ENCODE measurements at regions not wholly inside any gene's neighbourhood (a gene's known extent, or its start where the extent isn't known, plus 50 kb on each side); places are given as distances from the start of the nearest gene placed in this dataset.

DNA sequence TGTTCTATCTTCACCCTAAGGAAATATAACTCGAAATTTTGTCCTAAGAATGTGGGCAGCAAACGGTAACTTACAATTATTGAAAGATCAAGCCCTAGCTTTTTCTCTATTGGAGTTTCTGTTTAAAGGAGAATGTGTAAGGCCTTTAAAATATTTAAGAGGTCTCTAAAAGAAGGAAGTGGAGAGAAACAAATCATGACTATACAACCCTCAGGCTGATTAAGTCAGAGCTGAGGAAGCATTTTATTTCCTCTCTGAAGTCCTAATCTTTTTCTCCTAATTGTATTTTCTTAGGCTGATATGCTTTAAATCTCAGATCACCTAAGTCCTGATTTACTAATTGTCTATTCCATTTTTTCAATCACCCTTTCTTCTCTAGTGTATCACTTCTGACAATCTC, 1708.8 kb upstream of the C9orf72 start:
- ATAC-seq (ENCODE audit: low read depth in 2 of 2) (no peak), DNase-seq (no peak)
- no peaks in the 10 kb centered on the region for H3K4me1 Mint-ChIP-seq
- peaks cover 0 to 3% (median 0%) of the 10 kb centered on the region in 7 donors for H3K9me3 Mint-ChIP-seq
- no peak overlapping the region for H3K27ac Mint-ChIP-seq
- H3K4me3 Mint-ChIP-seq, result no peak overlapping the region
- H3K36me3 Mint-ChIP-seq, result no peaks in the 10 kb centered on the region
- H3K27me3 Mint-ChIP-seq, result no peaks in the 10 kb centered on the region

DNA sequence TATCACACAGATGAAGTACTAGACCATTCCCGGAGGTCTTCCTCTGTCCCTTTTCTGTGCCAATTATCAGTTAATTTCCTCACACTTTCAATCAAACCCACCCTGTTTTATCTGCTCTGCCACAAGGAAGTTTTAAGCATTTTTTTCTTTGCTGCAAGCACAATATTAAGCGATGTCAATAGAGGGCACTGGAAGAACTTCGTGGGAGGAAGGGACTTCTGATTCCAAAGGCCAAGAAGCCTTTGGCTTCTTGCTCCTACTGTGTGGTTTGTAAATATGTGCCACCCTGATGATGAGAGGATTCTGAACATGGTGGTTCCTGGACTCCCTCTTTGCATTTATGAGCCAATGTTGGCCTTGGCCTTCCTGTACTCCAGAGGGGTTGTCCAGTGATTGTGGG, 1712.5 kb upstream of the C9orf72 start:
- no peak for ATAC-seq (ENCODE audit: low read depth in 2 of 2)
- Mint-ChIP-seq H3K4me1 (no peaks in the 10 kb centered on the region), H3K4me3 (no peak overlapping the region), H3K27me3 (no peaks in the 10 kb centered on the region), H3K36me3 (no peaks in the 10 kb centered on the region), H3K9me3 (peaks cover 0 to 4% (median 2%) of the 10 kb centered on the region in 7 donors), H3K27ac (no peak overlapping the region)
- DNase-seq, result no peak

DNA sequence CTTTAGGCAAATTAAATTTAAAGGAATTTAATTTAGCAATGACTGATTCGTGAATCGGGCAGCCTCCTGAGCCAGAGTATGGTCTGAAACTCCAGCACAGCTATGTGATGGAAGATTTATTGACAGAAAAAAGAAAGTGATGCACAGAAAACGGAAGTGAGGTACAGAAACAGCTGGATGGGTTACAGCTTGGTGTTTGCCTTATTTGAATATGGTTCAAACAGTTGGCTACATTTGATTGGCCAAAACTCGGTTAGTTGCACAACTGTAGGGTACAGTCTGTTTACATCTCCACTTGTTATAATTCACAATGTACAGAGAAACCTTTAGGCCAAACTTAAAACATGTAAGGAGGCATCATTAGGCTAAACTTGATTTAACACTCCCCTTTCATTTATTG, 1716.1 kb upstream of the C9orf72 start:
- ATAC-seq (ENCODE audit: low read depth in 2 of 2), result no peak
- Mint-ChIP-seq H3K36me3 (no peaks in the 10 kb centered on the region), H3K4me1 (no peaks in the 10 kb centered on the region)

DNA sequence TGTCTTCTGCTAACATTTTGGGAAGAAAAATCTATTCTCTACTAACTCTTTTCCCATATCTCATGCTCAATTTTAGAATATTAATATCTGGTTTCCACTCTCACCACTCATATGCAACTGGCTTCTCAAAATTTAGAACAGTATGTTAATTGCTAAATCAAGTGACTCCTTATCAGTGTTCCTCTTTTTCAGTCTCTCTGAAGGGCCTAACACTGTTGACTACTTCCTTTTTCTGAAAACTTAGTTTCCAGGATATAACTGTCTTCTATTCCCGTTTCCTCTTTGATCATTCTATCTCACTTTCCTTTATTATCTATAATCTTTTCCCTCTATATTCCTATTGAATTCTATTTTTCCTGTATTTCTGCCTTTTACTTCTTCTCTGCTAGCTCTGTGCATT, 1717.2 kb upstream of the C9orf72 start:
- no peak for ATAC-seq (ENCODE audit: low read depth in 2 of 2)
- H3K4me1 Mint-ChIP-seq, result no peaks in the 10 kb centered on the region
- peaks cover 0 to 20% (median 4%) of the 10 kb centered on the region in 7 donors for H3K9me3 Mint-ChIP-seq
- H3K4me3 Mint-ChIP-seq, result no peak overlapping the region
- H3K36me3 Mint-ChIP-seq, result no peaks in the 10 kb centered on the region
- no peak for DNase-seq
- H3K27ac Mint-ChIP-seq, result no peak overlapping the region
- no peaks in the 10 kb centered on the region for H3K27me3 Mint-ChIP-seq

More for the DNA sequence above, 1716.1 kb upstream of the C9orf72 start:
- no peaks in the 10 kb centered on the region for H3K27me3 Mint-ChIP-seq
- no peak overlapping the region for H3K27ac Mint-ChIP-seq
- no peak overlapping the region for H3K4me3 Mint-ChIP-seq
- peaks cover 0 to 14% (median 4%) of the 10 kb centered on the region in 7 donors for H3K9me3 Mint-ChIP-seq
- DNase-seq, result no peak

DNA sequence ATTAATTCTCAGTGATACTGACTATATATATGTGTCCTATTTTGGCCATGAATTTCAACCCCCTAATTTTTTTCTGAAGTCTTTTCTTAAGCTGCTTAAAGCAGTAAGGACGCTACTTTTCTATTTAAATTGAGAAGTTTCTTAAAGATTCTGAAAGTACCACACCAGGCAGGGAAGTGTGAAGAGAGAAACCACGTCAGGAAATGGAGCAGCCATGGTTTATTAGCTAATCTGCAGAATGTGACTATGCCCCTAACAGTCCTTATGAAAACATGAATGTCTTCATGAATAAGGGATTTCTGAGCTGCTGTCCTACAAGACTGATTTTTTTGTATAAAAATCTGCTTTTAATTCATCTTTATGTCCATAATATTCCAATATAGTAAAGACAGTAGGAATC, 1724.3 kb upstream of the C9orf72 start:
- Mint-ChIP-seq H3K27ac (no peak overlapping the region), H3K9me3 (peaks cover 3 to 33% (median 6%) of the 10 kb centered on the region in 7 donors), H3K4me3 (no peak overlapping the region), H3K36me3 (no peaks in the 10 kb centered on the region), H3K27me3 (no peaks in the 10 kb centered on the region), H3K4me1 (no peaks in the 10 kb centered on the region)
- ATAC-seq (ENCODE audit: low read depth in 2 of 2) (no peak), DNase-seq (no peak)

DNA sequence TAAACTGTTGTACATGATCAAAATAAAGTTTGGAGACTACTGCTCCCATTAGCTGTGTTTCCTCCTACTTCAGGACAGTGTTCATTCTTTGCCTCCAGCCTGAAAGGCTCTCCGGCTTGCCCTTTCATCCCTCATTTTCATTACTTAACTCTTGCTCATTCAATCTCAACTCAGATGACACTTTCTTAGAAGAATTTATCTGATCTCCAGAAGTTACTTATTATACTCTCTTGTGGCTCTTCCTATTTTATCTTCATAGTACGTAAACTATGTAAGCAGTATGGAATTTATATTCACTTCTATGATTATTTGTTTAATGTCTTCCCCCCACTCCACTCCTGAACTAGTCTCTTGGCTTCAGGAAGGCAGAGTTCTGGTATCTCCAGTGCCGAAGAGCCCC, 1737.9 kb upstream of the C9orf72 start:
- Mint-ChIP-seq H3K9me3 (peaks cover 0 to 5% (median 0%) of the 10 kb centered on the region in 7 donors), H3K27me3 (no peaks in the 10 kb centered on the region), H3K4me3 (no peak overlapping the region), H3K27ac (no peak overlapping the region), H3K36me3 (no peaks in the 10 kb centered on the region), H3K4me1 (no peaks in the 10 kb centered on the region)
- no peak for DNase-seq
- ATAC-seq (ENCODE audit: low read depth in 2 of 2), result no peak

DNA sequence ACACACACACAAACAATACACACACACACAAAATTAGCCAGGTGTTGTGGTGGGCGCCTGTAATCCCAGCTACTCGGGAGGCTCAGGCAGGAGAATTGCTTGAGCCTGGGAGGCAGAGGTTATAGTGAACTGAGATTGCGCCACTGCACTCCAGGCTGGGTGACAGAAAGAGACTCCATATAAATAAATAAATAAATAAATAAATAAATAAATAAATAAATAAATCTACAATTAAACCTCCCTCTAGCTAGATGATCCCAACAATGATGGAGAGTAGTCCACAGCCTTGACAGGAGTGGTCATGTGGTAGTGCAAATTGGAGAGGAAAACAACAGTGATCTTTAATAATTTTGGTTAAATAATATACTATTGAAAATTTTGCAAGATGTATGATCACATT, 1739.0 kb upstream of the C9orf72 start:
- Mint-ChIP-seq H3K36me3 (no peaks in the 10 kb centered on the region), H3K4me3 (no peak overlapping the region), H3K4me1 (no peaks in the 10 kb centered on the region), H3K9me3 (peaks cover 0 to 7% (median 0%) of the 10 kb centered on the region in 7 donors), H3K27ac (no peak overlapping the region), H3K27me3 (no peaks in the 10 kb centered on the region)
- DNase-seq (no peak), ATAC-seq (ENCODE audit: low read depth in 2 of 2) (no peak)

DNA sequence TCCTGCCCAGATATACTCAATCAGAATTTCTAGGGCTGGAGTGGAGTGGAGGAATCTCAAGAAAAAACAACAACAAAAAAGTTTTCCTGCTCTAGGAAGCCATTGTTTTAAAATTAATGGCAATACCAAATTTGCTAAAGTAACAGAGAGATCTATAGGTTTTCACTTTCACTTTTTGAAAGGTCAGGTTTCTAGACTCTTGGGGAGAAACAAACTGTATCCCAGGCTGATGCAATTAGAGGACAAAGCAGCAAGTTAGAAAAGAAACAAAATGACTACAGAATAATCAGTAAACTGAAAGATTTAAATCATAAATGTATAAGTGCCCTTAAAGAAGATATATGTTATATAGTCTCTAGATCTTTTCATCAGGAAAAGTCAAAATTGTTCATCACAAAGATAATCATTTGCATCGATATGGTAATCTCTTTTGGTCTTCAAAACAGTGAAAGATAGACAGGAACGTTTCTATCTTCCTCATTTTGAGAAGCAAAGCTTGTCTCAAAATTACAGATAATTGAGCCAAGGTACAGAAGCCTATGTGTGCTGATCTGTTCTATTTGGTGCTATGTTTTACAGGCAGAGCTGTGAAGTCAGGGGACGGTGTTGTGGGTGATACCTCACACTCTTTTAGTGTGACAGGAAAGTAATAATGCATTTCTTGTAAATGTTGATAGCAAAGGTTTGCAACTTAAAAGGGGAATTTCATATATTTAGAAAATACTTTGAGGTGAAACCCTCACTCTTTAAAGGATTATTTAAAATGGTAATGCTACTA, 1746.6 kb upstream of the C9orf72 start:
- no peak overlapping the region for H3K27ac Mint-ChIP-seq
- no peaks in the 10 kb centered on the region for H3K36me3 Mint-ChIP-seq
- H3K4me3 Mint-ChIP-seq, result no peak overlapping the region
- DNase-seq (no peak), ATAC-seq (ENCODE audit: low read depth in 2 of 2) (no peak)
- H3K27me3 Mint-ChIP-seq, result no peaks in the 10 kb centered on the region
- H3K9me3 Mint-ChIP-seq, result peaks cover 0 to 15% (median 4%) of the 10 kb centered on the region in 7 donors
- H3K4me1 Mint-ChIP-seq, result no peaks in the 10 kb centered on the region

DNA sequence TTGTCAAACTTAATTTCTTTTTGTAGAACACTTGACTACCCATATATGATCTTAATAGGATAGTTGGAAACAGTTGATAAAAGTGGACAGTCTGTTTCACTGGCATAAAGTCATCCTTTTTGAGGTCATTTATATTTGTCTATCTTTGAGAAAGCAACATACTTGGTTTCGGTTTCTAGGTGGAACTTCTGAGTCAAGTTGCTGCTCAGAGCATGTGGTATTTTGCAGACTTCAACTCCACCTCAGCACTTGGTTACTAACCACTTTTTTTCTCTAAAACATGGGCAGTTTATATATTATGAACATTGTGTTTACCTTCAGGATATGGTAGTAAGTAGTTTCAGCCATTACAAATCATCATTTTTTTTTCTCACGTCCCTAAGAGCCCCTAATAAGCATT, 1749.0 kb upstream of the C9orf72 start:
- Mint-ChIP-seq H3K27me3 (no peaks in the 10 kb centered on the region), H3K27ac (no peak overlapping the region), H3K4me1 (no peaks in the 10 kb centered on the region), H3K4me3 (no peak overlapping the region), H3K36me3 (no peaks in the 10 kb centered on the region), H3K9me3 (peaks cover 0 to 15% (median 3%) of the 10 kb centered on the region in 7 donors)
- no peak for ATAC-seq (ENCODE audit: low read depth in 2 of 2)
- DNase-seq, result no peak

DNA sequence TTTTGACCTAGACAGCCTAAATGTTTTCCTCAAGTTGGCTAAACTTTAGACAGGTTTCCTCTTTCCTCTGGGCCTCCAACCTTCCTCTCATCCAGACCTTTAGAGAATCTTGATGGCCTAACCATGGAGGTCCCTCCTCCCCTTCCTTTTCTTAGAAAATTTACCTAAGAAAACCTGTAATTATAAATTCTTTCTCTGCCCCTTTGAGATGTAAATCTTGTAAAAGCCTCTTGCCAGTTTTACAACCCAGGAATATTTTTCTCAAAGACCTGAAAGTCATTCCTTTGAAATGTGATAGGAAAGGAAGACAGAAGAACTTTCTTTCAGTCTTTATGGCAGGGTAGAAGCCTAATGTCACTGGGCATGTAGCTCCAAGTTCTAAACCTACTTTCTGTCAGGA, 1752.6 kb upstream of the C9orf72 start:
- Mint-ChIP-seq H3K27ac (no peak overlapping the region), H3K36me3 (no peaks in the 10 kb centered on the region), H3K9me3 (peaks cover 0 to 27% (median 3%) of the 10 kb centered on the region in 7 donors), H3K27me3 (no peaks in the 10 kb centered on the region), H3K4me1 (no peaks in the 10 kb centered on the region), H3K4me3 (no peak overlapping the region)
- DNase-seq, result no peak
- no peak for ATAC-seq (ENCODE audit: low read depth in 2 of 2)

DNA sequence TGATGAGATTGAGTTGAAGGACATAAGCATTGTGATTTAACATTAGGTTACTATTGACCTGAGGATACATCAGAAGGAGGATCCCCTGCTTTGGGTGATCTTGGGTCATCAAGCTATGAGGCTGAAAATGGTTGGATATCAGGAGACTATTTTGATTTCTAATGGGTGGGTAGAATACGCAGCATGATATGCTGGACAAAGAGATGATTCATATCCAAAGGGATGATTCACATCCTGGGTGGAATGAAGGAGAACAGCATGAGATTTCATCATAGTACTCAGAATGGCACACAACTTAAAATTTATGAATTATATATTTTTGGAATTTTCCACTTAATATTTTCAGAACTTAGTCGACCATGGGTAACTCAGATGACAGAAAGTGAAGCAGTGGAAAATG, 1759.5 kb upstream of the C9orf72 start:
- no peaks in the 10 kb centered on the region for H3K4me1 Mint-ChIP-seq
- H3K27me3 Mint-ChIP-seq, result no peaks in the 10 kb centered on the region
- no peak for DNase-seq
- peaks cover 0 to 15% (median 3%) of the 10 kb centered on the region in 7 donors for H3K9me3 Mint-ChIP-seq
- ATAC-seq (ENCODE audit: low read depth in 2 of 2), result no peak
- no peak overlapping the region for H3K4me3 Mint-ChIP-seq
- H3K36me3 Mint-ChIP-seq, result no peaks in the 10 kb centered on the region
- H3K27ac Mint-ChIP-seq, result no peak overlapping the region

DNA sequence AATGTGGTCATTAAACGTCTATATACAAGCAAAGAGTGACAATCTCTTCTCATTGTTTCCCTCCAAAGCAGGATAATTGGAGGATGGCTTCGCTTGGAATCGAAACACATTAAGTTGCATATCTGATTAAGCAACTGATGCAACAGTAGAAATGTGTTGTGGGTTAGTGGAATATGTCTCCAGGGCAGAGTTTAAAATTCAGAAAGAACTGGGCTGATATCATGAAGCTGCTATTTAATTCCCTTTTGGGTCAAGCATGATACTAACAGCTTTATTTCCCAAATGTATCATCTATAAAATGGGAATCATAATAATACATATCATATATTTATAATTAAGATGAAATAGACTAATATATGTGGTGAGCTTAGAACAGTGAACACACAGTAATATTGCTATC, 1763.0 kb upstream of the C9orf72 start:
- no peaks in the 10 kb centered on the region for H3K4me1 Mint-ChIP-seq
- ATAC-seq (ENCODE audit: low read depth in 2 of 2) (no peak), DNase-seq (no peak)
- H3K4me3 Mint-ChIP-seq, result no peak overlapping the region
- peaks cover 0 to 3% (median 0%) of the 10 kb centered on the region in 7 donors for H3K9me3 Mint-ChIP-seq
- no peaks in the 10 kb centered on the region for H3K27me3 Mint-ChIP-seq
- H3K36me3 Mint-ChIP-seq, result no peaks in the 10 kb centered on the region
- no peak overlapping the region for H3K27ac Mint-ChIP-seq

DNA sequence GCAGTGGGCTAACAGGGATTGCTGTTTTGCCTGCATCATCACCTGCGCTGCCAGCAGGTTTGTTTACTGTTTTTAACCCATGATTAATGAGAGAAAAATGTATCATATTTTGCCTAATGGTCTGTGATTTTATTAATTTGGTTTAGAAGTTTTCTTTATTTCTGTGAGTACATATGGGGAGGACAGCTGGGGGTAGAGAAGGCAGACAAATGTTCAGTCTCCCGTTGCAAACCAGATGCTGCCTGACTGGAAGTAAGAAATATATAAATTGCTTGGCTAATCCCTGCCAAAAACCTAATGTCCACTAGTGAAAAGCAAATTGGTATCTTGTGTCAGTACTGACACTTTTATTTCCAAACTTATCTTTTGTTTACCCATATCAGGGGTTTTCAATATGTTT, 1766.1 kb upstream of the C9orf72 start:
- Mint-ChIP-seq H3K4me3 (no peak overlapping the region), H3K4me1 (no peaks in the 10 kb centered on the region), H3K27ac (no peak overlapping the region), H3K27me3 (no peaks in the 10 kb centered on the region), H3K36me3 (no peaks in the 10 kb centered on the region), H3K9me3 (peaks cover 0 to 5% (median 2%) of the 10 kb centered on the region in 7 donors)
- ATAC-seq (ENCODE audit: low read depth in 2 of 2) (no peak), DNase-seq (no peak)

DNA sequence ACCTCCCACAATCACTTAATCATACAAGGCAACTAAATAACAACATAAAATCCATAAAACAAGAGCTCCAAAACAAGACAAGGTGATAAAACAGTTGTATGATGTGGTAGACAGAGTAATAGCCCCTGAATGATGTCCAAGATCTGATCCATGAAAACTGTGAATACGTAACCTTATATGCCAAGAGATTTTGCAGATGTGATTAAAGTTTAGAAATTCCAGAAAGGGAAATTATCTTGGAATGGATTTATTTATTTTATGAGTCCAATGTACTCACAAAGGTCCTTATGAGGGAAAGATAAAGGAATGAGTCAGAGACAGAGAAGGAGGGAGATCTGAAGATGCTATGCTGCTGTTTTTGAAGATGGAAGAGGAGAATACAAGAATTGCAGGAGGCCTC, 1775.7 kb upstream of the C9orf72 start:
- no peaks in the 10 kb centered on the region for H3K36me3 Mint-ChIP-seq
- H3K9me3 Mint-ChIP-seq, result peaks cover 0 to 11% (median 3%) of the 10 kb centered on the region in 7 donors
- no peak for ATAC-seq (ENCODE audit: low read depth in 2 of 2)
- DNase-seq, result no peak
- H3K27ac Mint-ChIP-seq, result no peak overlapping the region
- no peaks in the 10 kb centered on the region for H3K27me3 Mint-ChIP-seq
- no peaks in the 10 kb centered on the region for H3K4me1 Mint-ChIP-seq
- no peak overlapping the region for H3K4me3 Mint-ChIP-seq

DNA sequence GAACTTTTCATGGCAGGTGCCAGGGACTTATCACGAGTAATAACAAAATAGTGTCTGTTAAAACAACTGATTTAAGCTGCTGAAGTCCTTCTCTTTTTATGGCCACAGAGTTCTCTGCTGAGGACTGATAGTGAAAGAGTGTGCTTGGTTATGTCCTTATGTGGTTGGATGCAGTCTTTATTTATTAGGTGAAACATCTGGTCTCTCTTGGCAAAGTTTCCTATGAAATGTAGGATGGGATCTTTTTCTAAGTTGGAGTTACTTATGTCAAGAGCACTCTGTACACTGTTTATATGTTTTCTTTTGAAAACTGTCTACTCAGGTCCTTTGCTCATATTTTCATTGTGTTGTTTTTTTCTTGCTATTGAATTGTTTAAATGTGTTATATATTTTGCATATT, 1816.1 kb upstream of the C9orf72 start:
- no peaks in the 10 kb centered on the region for H3K27me3 Mint-ChIP-seq
- no peak overlapping the region for H3K27ac Mint-ChIP-seq
- peaks cover 0 to 4% of the 10 kb centered on the region in 2 donors for H3K36me3 Mint-ChIP-seq
- no peak overlapping the region for H3K4me3 Mint-ChIP-seq
- ATAC-seq (ENCODE audit: low read depth in 2 of 2) (no peak), DNase-seq (no peak)
- H3K9me3 Mint-ChIP-seq, result peaks cover 0 to 14% (median 10%) of the 10 kb centered on the region in 7 donors
- H3K4me1 Mint-ChIP-seq, result no peaks in the 10 kb centered on the region

Data from naive B cell (primary cell).